ENCODE measurements at regions not wholly inside any gene's neighbourhood (a gene's known extent, or its start where the extent isn't known, plus 50 kb on each side); places are given as distances from the start of the nearest gene placed in this dataset.
A peak's percentile ranks its signal among the peaks of the same experiment; 100 is the strongest.
"Not testable (repeated sequence)": the region's sequence is repeated elsewhere in the genome, so short reads cannot be mapped to it uniquely, and the experiment has no call there.

DNA sequence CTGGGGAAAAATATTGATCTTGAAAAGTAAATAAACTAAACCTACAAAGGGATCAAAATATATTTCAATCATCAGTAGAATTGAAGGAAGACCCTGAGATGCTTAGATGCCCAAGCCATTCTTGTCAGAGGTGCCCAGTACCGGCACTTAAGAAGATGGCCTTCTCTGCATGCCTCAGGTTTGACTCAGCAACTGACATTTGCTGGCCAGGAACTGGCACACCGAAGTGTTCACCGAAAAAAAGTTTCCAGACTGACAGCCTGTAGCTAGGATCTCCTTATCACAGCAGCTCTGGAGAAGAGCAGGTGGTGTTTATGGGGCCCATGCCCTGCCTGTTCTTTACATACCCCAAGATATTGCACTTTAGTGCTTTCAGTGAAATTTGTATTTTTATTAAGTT, 203.2 kb downstream of the MOXD1 start:
- FAIRE-seq = no peak

DNA sequence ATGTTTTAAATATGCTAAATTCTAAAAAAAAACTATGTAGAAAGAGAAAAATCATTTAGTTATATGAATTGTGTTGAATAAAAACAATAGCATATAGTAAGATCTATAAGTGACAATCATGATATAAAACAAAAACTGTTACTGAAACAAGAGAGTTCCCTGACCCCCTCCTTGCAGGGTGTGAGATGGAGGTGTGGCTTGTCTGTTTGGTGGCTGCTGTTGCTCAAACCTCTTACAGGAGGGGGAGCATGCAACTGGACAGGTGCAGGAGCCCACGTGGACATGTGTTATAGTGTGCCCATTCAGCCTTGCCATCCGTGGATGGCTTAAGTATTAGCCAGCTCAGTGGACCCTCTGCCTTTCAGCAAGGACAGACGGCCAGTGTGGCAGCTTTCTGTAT, 206.7 kb downstream of the MOXD1 start:
- no peak for FAIRE-seq

- no peak for FAIRE-seq
Measured at GRCh38 chr6:132192631-132193030, 208.6 kb downstream of the MOXD1 start.

- no peak for FAIRE-seq
Measured at GRCh38 chr6:132190815-132191175, 210.5 kb downstream of the MOXD1 start.

GRCh38 chr6:132190097-132190814, 211.0 kb downstream of the MOXD1 start:
- FAIRE-seq = no peak

DNA sequence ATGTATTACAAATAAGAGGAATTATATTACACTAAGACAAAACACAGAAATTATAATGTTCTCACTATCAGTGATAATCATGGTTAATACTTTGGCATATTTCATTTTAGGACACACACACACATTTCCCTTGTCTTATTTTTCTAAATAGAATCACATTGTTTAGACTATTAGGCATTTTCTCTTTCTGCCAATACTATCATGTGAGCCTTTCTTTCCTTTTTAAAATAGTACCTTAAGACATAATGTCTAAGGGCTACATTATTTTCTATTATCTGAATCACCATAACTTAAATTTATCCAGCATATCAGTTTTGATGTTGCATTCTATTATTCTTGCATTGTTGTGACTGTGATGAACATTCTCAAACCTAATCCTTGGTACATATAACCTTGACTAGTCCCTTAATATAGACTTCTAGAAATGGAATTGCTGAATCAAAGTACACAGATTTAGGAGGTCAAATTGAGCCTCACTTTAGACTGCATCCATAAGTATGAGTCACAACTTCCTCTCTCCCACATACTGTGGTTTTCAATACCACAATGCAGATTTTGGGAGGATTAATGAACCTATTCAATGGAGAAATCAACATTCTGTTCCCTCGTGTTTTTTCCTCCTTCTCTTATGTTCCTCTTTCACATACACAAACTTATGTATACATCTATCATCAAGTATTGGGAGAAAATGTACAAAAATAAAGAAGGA, 212.6 kb downstream of the MOXD1 start:
- no peak for FAIRE-seq

- no peak for FAIRE-seq
Measured at GRCh38 chr6:132187816-132188215, 213.5 kb downstream of the MOXD1 start.

DNA sequence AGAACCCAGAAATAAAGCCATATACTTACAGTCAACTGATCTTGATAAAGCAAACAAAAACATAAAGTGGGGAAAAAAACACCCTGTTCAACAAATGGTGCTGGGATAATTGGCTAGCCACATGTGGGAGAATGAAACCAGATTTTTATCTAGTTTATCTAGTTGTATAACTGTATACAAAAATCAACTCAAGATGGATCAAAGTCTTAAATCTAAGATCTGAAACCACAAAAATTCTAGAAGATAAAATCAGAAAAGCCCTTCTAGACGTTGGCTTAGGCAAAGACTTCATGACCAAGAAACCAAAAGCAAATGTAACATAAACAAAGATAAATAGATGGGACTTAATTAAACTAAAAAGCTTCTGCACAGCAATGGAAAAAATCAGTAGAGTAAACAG, 216.3 kb downstream of the MOXD1 start:
- not testable (repeated sequence) for FAIRE-seq

GRCh38 chr6:132179955-132180354, 221.3 kb downstream of the MOXD1 start:
- FAIRE-seq = no peak

DNA sequence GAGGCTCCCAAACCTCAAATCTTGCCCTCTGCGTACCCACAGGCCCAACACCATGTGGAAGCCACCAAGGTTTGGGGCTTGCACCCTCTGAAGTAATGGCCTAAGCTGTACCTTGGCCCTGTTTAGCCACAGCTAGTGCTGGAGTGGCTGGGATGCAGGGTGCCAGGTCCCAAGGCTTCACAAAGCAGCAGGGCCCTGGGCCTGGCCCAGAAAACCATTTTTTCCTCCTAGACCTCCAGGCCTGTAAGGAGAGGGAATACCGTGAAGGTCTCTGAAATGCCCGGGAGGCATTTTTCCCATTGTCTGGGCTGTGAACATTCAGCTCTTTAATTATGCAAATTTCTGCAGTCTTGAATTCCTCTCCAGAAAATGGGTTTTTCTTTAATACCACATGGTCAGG, 223.7 kb upstream of the CCN2 start:
- no peak for FAIRE-seq

- FAIRE-seq = no peak
Measured at GRCh38 chr6:132168961-132169360, 217.8 kb upstream of the CCN2 start.

GRCh38 chr6:132167929-132168892, 217.0 kb upstream of the CCN2 start:
- no peak for FAIRE-seq

DNA sequence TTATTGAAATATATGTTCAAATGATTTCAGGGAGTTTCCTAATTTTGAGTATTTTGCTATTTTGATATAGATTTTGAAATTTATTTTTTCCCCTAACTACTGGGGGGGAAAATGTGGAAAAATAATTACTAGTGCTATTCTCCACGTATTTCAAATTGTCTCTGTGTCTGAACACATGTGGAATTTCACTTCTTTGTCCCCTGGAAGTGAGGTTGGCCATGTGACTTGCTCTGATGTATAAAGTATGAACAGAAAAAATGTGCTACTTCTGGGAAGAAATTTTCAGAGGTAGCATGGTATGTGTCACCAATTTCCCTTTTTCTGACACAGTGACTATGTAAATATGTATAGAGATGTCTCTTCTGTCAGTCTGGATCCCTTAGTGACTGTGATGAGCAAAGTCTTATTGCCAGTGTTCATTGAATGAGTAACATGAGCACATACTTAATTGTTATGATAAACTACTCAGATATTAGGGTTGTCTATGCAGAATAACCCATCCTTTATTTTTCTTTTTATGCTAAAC, 215.4 kb upstream of the CCN2 start:
- no peak for FAIRE-seq

- peak; percentile 79 for FAIRE-seq
Measured at GRCh38 chr6:132165677-132166076, 214.5 kb upstream of the CCN2 start.

DNA sequence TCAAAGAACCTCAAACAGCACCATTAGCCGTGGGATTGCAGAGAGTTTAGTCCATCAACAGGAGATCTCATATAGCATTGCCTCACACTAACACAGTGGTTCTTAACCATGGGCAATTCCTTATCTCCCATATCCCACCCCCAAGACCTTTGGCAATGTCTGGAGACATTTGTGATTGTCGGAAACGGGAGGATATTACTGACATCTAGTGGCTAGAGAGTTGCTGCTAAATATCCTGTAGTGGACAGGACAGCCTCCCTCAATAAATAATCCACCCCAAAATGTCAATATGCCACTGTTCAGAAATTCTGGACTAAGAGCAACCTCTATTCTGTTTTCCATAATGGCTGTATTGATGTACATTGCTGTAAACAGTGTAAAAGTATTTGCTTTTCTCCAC, 210.1 kb upstream of the CCN2 start:
- no peak for FAIRE-seq

GRCh38 chr6:132153221-132153898, 202.2 kb upstream of the CCN2 start:
- no peak for FAIRE-seq

- FAIRE-seq = no peak
Measured at GRCh38 chr6:132147530-132148011, 196.4 kb upstream of the CCN2 start.

DNA sequence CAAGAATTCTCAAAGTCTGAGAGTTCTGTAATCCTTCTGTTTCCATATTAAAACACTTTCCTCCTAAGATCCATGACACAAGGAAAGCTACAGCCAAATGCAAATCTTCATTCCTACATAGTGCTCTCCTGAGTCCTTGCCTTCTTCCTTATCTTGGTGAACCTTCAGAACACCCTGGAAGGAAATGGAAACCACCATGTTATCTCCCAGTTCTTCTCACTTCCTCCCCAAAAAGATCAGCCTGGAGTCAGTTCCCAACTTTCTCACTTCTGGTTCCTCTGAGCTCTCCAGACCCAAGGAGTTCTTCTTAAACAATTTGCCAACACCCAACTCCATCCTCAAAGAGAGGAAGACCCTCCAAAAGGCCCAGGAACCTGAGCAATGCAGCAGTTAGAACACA, 193.3 kb upstream of the CCN2 start:
- no peak for FAIRE-seq

GRCh38 chr6:132143258-132143657, 192.1 kb upstream of the CCN2 start:
- no peak for FAIRE-seq

- no peak for FAIRE-seq
Measured at GRCh38 chr6:132142768-132143167, 191.6 kb upstream of the CCN2 start.

DNA sequence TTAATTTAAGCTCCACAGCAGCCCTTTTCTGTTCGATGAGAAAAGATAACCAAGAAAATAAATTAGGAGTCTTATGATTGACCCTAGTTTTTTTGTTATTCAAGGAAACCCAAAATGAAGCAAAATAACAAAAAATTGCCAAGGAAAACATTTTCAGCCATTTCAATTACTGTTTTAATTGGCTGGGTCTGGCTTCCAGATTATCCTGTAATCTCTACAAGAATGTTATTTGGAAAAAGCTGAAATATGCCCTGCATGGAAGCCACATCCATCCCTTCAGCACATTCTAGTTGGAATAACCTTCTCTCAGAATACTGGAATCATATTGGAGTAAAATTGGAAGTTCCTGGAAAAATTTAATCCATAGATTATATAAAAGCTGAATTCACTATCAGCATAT, 191.1 kb upstream of the CCN2 start:
- no peak for FAIRE-seq

DNA sequence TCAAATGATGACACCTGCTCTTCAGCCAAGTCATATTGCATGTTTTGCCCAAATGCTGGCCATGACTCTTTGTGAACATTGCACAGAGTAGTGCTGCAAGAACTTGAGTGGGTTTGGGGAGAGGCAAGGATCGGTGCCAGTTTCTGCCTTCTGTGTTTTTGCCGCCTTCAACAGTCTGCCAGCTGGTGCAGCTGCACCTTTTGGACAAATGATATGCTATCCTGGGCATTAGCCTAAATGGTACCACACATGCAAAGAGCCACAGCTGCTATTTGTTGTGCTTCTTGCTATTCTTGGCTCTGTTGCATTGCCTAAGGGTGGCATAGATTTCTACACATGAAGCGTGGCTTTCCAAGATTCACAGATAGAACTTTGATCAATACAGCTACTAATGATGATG, 189.0 kb upstream of the CCN2 start:
- FAIRE-seq = no peak

GRCh38 chr6:132139611-132140010, 188.4 kb upstream of the CCN2 start:
- no peak for FAIRE-seq
